Caki2 (cell line): ENCODE measurements at regions not wholly inside any gene's neighbourhood (a gene's known extent, or its start where the extent isn't known, plus 50 kb on each side); places are given as distances from the start of the nearest gene placed in this dataset.

Experiments used
- DNase-seq: peaks from one replicate; pipeline ENCODE4 v3.0.0-alpha.2; 2015; ENCODE audit warnings: low read depth
- in situ Hi-C: cut with HindIII; loops from 2 replicates; pipeline ENCODE4 v1.10.0; 2016; ENCODE audit warnings: low sequenced_read_pairs, low pct_unique_long_range_greater_than_20kb, mixed read lengths

- DNase-seq, result no peak
- in situ Hi-C loops, result no loop called here
These were observed 287.1 kb upstream of the CDH9 start for GRCh38 chr5:27325513-27325912.

- DNase-seq, result no peak
- in situ Hi-C loops, result no loop called here
These were observed 280.3 kb upstream of the CDH9 start for GRCh38 chr5:27318701-27319100.

GRCh38 chr5:27316271-27316650 lies 277.9 kb upstream of the CDH9 start:
- in situ Hi-C loops, result no loop called here
- DNase-seq, result peak; percentile 11

GRCh38 chr5:27315363-27316270 lies 277.2 kb upstream of the CDH9 start:
- in situ Hi-C loops, result no loop called here
- DNase-seq, result no peak

- no peak for DNase-seq
- in situ Hi-C loops, result no loop called here
These were observed 275.2 kb upstream of the CDH9 start for GRCh38 chr5:27313549-27313948.

- in situ Hi-C loops, result no loop called here
- no peak for DNase-seq
These were observed 274.0 kb upstream of the CDH9 start for GRCh38 chr5:27312291-27312893.

- in situ Hi-C loops, result no loop called here
- DNase-seq, result no peak
These were observed 273.2 kb upstream of the CDH9 start for GRCh38 chr5:27311544-27311943.

GRCh38 chr5:27308153-27308552 lies 269.8 kb upstream of the CDH9 start:
- in situ Hi-C loops, result no loop called here
- DNase-seq, result peak; percentile 29

- DNase-seq, result no peak
- in situ Hi-C loops, result no loop called here
These were observed 251.8 kb upstream of the CDH9 start for GRCh38 chr5:27290172-27290571.

GRCh38 chr5:27276119-27276518 lies 237.7 kb upstream of the CDH9 start:
- in situ Hi-C loops, result no loop called here
- no peak for DNase-seq

- no peak for DNase-seq
- in situ Hi-C loops, result no loop called here
These were observed 237.0 kb upstream of the CDH9 start for GRCh38 chr5:27275345-27275744.

GRCh38 chr5:27269766-27270165 lies 231.4 kb upstream of the CDH9 start:
- DNase-seq, result no peak
- in situ Hi-C loops, result no loop called here

- in situ Hi-C loops, result no loop called here
- DNase-seq, result no peak
These were observed 228.9 kb upstream of the CDH9 start for GRCh38 chr5:27267209-27267824.

- no peak for DNase-seq
- in situ Hi-C loops, result no loop called here
These were observed 227.8 kb upstream of the CDH9 start for GRCh38 chr5:27266184-27266583.

GRCh38 chr5:27257696-27258095 lies 219.3 kb upstream of the CDH9 start:
- DNase-seq, result no peak
- in situ Hi-C loops, result no loop called here

- in situ Hi-C loops, result no loop called here
- DNase-seq, result no peak
These were observed 214.5 kb upstream of the CDH9 start for GRCh38 chr5:27252911-27253310.

GRCh38 chr5:27242258-27242626 lies 203.9 kb upstream of the CDH9 start:
- in situ Hi-C loops, result no loop called here
- no peak for DNase-seq

GRCh38 chr5:27241564-27242257 lies 203.3 kb upstream of the CDH9 start:
- DNase-seq, result peak; percentile 95
- in situ Hi-C loops, result no loop called here

- in situ Hi-C loops, result no loop called here
- DNase-seq, result no peak
These were observed 202.4 kb upstream of the CDH9 start for GRCh38 chr5:27240791-27241190.
